22Rv1 (cell line): ENCODE measurements at regions not wholly inside any gene's neighbourhood (a gene's known extent, or its start where the extent isn't known, plus 50 kb on each side); places are given as distances from the start of the nearest gene placed in this dataset.

Experiments used
- ZFX ChIP-seq: fragments of 450-650 bp; IDR thresholded peaks from 2 replicates; pipeline ENCODE4 v1.6.1; 2017; ENCODE audit warnings: antibody characterized with exemption, borderline replicate concordance
- TF ChIP-seq, protein P1 (sequence below): fragments of 450-650 bp; IDR thresholded peaks from 2 replicates; pipeline ENCODE4 v1.5.1; 2017; ENCODE audit warnings: mild to moderate bottlenecking

DNA sequence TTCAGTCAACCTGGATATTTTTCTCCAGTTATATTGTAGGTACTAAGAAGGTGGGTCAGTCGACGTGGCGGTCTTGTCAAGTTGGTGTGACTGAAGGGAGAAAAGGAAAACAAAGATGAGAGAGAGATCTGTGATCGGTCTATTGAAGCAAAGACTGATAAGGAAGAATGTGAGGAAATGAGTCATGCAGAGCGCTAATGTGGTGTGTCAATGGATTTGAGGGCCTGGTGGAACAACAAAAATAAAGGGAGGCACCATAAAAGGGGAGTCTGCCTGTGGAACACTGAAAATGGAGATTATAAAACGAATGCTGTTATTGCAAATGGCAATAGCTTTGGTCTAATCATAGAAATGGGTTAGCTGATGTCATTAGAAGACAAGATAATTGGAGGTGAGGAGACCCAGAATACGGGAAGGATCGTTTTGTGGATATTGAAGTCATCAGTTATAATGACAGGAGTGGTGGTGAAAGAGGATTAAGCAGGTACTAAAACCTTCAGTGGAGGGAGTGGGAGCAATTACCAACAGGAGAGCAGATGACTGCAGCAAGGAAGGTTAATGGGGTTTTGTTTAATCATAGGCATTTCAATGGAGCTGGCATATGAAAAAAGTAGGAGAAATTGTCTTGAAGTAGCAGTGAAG is 599.1 kb upstream of the FSHR start:
- TF ChIP-seq, protein P1, sequence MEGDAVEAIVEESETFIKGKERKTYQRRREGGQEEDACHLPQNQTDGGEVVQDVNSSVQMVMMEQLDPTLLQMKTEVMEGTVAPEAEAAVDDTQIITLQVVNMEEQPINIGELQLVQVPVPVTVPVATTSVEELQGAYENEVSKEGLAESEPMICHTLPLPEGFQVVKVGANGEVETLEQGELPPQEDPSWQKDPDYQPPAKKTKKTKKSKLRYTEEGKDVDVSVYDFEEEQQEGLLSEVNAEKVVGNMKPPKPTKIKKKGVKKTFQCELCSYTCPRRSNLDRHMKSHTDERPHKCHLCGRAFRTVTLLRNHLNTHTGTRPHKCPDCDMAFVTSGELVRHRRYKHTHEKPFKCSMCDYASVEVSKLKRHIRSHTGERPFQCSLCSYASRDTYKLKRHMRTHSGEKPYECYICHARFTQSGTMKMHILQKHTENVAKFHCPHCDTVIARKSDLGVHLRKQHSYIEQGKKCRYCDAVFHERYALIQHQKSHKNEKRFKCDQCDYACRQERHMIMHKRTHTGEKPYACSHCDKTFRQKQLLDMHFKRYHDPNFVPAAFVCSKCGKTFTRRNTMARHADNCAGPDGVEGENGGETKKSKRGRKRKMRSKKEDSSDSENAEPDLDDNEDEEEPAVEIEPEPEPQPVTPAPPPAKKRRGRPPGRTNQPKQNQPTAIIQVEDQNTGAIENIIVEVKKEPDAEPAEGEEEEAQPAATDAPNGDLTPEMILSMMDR, result no peak
- no peak for TF ChIP-seq ZFX
